ENCODE measurements at regions not wholly inside any gene's neighbourhood (a gene's known extent, or its start where the extent isn't known, plus 50 kb on each side); places are given as distances from the start of the nearest gene placed in this dataset.
A peak's percentile ranks its signal among the peaks of the same experiment; 100 is the strongest.
"Not testable (repeated sequence)": the region's sequence is repeated elsewhere in the genome, so short reads cannot be mapped to it uniquely, and the experiment has no call there.

GRCh38 chr20:29761621-29762385 is 1495.7 kb upstream of the DEFB115 start:
- intact Hi-C loops (cut with DNase I); DNase-seq (ENCODE audit: low spot score): not testable (repeated sequence)

GRCh38 chr20:29762620-29763019 is 1494.8 kb upstream of the DEFB115 start:
- no peak for DNase-seq (ENCODE audit: low spot score)
- intact Hi-C loops (cut with DNase I) = no loop called here

DNA sequence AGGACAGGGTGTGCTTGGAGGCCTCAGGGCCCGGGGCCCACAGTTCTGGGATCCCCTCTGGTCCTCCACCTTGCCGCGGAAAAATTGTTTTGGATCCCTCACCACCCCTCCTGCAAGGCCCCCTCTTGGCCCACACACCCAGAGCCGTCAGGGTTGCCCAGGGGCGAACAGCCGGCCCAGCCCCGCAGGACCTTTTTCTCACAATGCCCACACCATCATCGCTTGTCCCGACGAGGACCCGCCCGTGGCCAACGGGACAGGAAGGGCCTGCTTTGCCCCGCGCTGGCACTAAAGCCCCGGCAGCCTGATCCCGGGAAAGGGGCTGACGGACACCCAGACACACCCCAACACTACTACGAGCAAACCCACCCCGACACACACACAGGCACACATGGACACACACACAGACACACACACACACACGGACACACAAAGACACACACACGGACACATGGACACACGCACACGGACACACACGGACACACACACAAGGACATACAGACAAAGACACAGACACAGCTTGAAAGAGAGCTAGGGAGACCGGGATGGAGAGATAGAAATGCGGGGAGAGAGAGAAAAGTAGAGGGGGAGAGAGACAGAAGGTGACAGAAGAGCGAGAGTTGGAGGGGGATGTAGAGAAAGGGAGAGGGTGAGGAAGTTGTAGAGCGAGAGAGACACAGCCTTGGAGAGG is 1493.5 kb upstream of the DEFB115 start:
- DNase-seq (ENCODE audit: low spot score) = no peak
- intact Hi-C loops (cut with DNase I) = no loop called here

- DNase-seq (ENCODE audit: low spot score); intact Hi-C loops (cut with DNase I): not testable (repeated sequence)
Measured at GRCh38 chr20:29764922-29765610, 1492.4 kb upstream of the DEFB115 start.

- DNase-seq (ENCODE audit: low spot score); intact Hi-C loops (cut with DNase I): not testable (repeated sequence)
Measured at GRCh38 chr20:29778033-29778432, 1479.4 kb upstream of the DEFB115 start.

DNA sequence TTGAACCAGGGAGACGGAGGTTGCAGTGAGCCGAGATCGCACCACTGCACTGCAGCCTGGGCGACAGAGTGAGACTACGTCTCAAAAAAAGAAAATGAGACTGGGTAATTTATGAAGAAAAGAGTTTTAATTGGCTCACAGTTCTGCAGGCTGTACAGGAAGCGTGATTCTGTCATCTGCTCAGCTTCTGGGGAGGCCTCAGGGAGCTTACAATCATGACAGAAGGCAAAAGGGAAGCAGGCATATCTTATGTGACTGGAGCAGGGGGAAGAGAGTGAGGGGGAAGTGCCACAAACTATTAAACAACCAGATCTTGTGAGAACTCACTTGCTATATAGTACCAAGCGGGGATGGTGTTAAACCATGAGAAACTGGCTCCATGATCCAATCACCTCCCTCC is 1476.2 kb upstream of the DEFB115 start:
- DNase-seq (ENCODE audit: low spot score); intact Hi-C loops (cut with DNase I): not testable (repeated sequence)

DNA sequence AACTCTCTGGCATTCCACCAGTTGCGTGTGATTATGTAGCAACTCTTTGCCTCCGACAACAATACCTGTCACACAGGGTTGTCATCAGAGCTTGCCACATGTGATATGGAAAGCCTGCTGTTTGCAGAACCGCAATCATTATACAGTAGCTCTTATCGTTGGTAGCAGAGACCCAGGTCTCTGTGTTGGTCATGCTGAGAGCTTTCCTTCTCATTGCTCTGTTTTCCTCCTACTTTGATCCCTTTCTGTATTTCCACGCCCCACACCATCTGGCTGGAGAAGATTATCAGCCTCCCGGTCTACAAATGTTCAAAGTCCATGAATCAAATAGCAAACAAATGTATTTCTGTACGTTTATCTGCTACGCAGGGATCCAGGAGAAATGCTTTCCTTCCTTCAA is 1475.6 kb upstream of the DEFB115 start:
- DNase-seq (ENCODE audit: low spot score); intact Hi-C loops (cut with DNase I): not testable (repeated sequence)

GRCh38 chr20:29787456-29787855 is 1470.0 kb upstream of the DEFB115 start:
- intact Hi-C loops (cut with DNase I); DNase-seq (ENCODE audit: low spot score): not testable (repeated sequence)

- intact Hi-C loops (cut with DNase I) = no loop called here
- DNase-seq (ENCODE audit: low spot score) = no peak
Measured at GRCh38 chr20:29790510-29790909, 1467.0 kb upstream of the DEFB115 start.

- DNase-seq (ENCODE audit: low spot score); intact Hi-C loops (cut with DNase I): not testable (repeated sequence)
Measured at GRCh38 chr20:29831508-29831907, 1426.0 kb upstream of the DEFB115 start.

- intact Hi-C loops (cut with DNase I); DNase-seq (ENCODE audit: low spot score): not testable (repeated sequence)
Measured at GRCh38 chr20:29868014-29868413, 1389.5 kb upstream of the DEFB115 start.

- intact Hi-C loops (cut with DNase I); DNase-seq (ENCODE audit: low spot score): not testable (repeated sequence)
Measured at GRCh38 chr20:29868688-29869087, 1388.8 kb upstream of the DEFB115 start.

DNA sequence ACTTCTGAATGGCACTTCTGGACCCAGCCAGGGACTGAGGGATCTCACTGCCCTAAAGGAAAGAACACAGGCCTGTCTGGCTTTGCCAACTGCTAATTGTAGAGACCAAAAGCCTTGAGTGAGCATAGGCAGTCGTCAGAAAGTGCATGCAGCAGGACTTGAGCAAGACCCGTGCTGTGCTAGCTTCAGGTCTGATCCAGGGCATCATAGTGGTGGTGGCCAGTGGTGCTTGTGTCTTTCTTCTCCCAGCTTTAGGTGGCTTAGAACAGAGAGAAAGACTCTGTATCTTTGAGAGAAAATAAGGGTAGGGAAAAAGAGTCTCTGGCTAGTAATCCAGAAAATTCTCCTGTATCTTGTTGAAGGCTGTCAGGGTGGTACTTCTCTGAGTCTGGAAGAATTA is 1385.6 kb upstream of the DEFB115 start:
- intact Hi-C loops (cut with DNase I); DNase-seq (ENCODE audit: low spot score): not testable (repeated sequence)

GRCh38 chr20:29873946-29874345 is 1383.5 kb upstream of the DEFB115 start:
- DNase-seq (ENCODE audit: low spot score) = peak; percentile 86
- intact Hi-C loops (cut with DNase I) = no loop called here

- intact Hi-C loops (cut with DNase I) = no loop called here
- no peak for DNase-seq (ENCODE audit: low spot score)
Measured at GRCh38 chr20:29874476-29875202, 1382.8 kb upstream of the DEFB115 start.

- intact Hi-C loops (cut with DNase I); DNase-seq (ENCODE audit: low spot score): not testable (repeated sequence)
Measured at GRCh38 chr20:29875321-29876083, 1382.0 kb upstream of the DEFB115 start.

- DNase-seq (ENCODE audit: low spot score) = peak; percentile 76
- intact Hi-C loops (cut with DNase I) = not testable (repeated sequence)
Measured at GRCh38 chr20:29876084-29876910, 1381.2 kb upstream of the DEFB115 start.

- intact Hi-C loops (cut with DNase I) = no loop called here
- DNase-seq (ENCODE audit: low spot score) = peak; percentile 77
Measured at GRCh38 chr20:29876911-29877285, 1380.6 kb upstream of the DEFB115 start.

Measured in cardiac septum (tissue), 1 donor.